ENCODE measurements at regions not wholly inside any gene's neighbourhood (a gene's known extent, or its start where the extent isn't known, plus 50 kb on each side); places are given as distances from the start of the nearest gene placed in this dataset.

DNA sequence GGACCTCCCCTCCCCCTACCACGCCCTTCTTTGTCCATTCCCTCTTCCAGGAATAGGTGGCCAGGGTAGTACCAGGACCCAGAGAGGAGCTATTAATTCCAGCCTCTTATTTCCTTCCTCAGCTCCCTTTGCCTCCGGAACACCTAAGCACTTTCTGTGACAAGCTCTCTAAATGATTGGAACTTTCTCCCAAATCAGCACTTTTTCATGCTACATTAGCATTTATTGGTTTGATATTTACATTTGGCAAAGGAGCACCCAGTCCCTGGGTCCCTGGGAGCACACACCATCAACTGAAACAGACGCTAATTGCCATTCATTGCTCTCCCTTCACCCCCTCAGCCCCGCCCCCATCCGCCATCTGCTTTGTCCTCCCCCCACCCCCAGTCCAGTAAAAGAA is 182.0 kb upstream of the BCOR start:
- Mint-ChIP-seq H3K4me3 (ENCODE audit: low read depth) (no peak overlapping the region), H3K27me3 (peaks cover 4% of the 10 kb centered on the region), H3K36me3 (ENCODE audit: insufficient read depth) (no peaks in the 10 kb centered on the region), H3K9me3 (ENCODE audit: low read depth) (peaks cover 3% of the 10 kb centered on the region), H3K4me1 (ENCODE audit: low read depth) (peaks cover 1% of the 10 kb centered on the region), H3K27ac (no peak overlapping the region)
- DNase-seq (ENCODE audit: low spot score, unreplicated experiment), result no peak
- TF ChIP-seq CTCF (IDR thresholded peaks at IDR 0.05; ENCODE audit: unreplicated experiment), result no peak

GRCh38 chrX:40279091-40279430 is 181.3 kb upstream of the BCOR start:
- Mint-ChIP-seq H3K36me3 (ENCODE audit: insufficient read depth) (no peaks in the 10 kb centered on the region), H3K9me3 (ENCODE audit: low read depth) (peaks cover 2% of the 10 kb centered on the region), H3K27ac (no peak overlapping the region), H3K4me1 (ENCODE audit: low read depth) (peaks cover 1% of the 10 kb centered on the region), H3K27me3 (peaks cover 4% of the 10 kb centered on the region), H3K4me3 (ENCODE audit: low read depth) (no peak overlapping the region)
- DNase-seq (ENCODE audit: low spot score, unreplicated experiment), result no peak
- TF ChIP-seq CTCF (IDR thresholded peaks at IDR 0.05; ENCODE audit: unreplicated experiment), result no peak

DNA sequence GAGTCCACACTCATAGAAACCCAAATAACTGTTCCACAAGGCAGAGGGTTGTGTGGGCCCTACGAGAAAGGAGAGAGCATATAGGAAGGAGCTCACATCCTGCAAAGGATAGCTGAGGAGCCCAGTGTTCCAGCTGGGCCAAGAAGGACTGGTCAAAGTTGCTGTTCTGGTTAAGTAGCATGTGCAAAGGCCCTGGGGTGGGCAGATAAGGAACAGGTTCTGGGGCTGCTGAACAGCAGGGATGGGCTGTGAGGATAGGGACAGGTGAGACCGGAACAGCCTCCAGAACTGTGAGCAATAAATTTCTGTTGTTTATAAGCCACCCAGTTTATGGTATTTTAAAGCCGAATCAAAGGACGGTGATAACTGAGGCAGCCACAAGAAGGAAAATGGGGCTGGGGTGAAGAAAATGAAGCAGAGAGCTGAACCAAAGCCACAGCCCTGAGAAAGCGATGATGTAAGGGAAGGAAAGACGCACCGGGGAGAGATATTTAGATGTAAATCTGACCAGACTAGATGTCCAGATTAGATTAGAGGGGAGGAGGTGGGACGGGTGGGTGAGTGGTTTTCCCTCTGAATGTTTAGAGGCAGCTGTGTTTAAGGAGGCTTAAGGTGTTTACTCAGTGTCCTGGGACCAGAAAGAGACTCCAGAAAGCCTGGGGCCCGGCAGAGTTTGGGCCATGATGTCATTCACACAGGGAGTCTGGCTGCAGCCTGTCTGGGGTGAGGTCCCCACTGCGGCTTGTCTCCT is 180.8 kb upstream of the BCOR start:
- Mint-ChIP-seq H3K36me3 (ENCODE audit: insufficient read depth) (no peaks in the 10 kb centered on the region), H3K4me1 (ENCODE audit: low read depth) (peaks cover 1% of the 10 kb centered on the region), H3K9me3 (ENCODE audit: low read depth) (peaks cover 2% of the 10 kb centered on the region), H3K27me3 (peaks cover 4% of the 10 kb centered on the region), H3K4me3 (ENCODE audit: low read depth) (no peak overlapping the region), H3K27ac (no peak overlapping the region)
- no peak for TF ChIP-seq CTCF (IDR thresholded peaks at IDR 0.05; ENCODE audit: unreplicated experiment)
- DNase-seq (ENCODE audit: low spot score, unreplicated experiment), result no peak

- H3K4me3 Mint-ChIP-seq (ENCODE audit: low read depth), result no peak overlapping the region
- peaks cover 7% of the 10 kb centered on the region for H3K4me1 Mint-ChIP-seq (ENCODE audit: low read depth)
- peaks cover 2% of the 10 kb centered on the region for H3K9me3 Mint-ChIP-seq (ENCODE audit: low read depth)
- H3K27ac Mint-ChIP-seq, result no peak overlapping the region
- no peak for DNase-seq (ENCODE audit: low spot score, unreplicated experiment)
- no peak for TF ChIP-seq CTCF (IDR thresholded peaks at IDR 0.05; ENCODE audit: unreplicated experiment)
- no peaks in the 10 kb centered on the region for H3K36me3 Mint-ChIP-seq (ENCODE audit: insufficient read depth)
- peaks cover 4% of the 10 kb centered on the region for H3K27me3 Mint-ChIP-seq
Observed at GRCh38 chrX:40277672-40278071, 179.9 kb upstream of the BCOR start.

- Mint-ChIP-seq H3K27me3 (no peaks in the 10 kb centered on the region), H3K4me1 (ENCODE audit: low read depth) (peaks cover 12% of the 10 kb centered on the region), H3K27ac (no peak overlapping the region), H3K9me3 (ENCODE audit: low read depth) (peaks cover 5% of the 10 kb centered on the region), H3K4me3 (ENCODE audit: low read depth) (no peak overlapping the region), H3K36me3 (ENCODE audit: insufficient read depth) (no peaks in the 10 kb centered on the region)
- DNase-seq (ENCODE audit: low spot score, unreplicated experiment), result no peak
- no peak for TF ChIP-seq CTCF (IDR thresholded peaks at IDR 0.05; ENCODE audit: unreplicated experiment)
Observed at GRCh38 chrX:40273356-40274050, 175.7 kb upstream of the BCOR start.

All from progenitor cell of endocrine pancreas (in vitro differentiated cells).